MM.1S (cell line): ENCODE measurements at regions not wholly inside any gene's neighbourhood (a gene's known extent, or its start where the extent isn't known, plus 50 kb on each side); places are given as distances from the start of the nearest gene placed in this dataset.

Source experiments
- CTCF ChIP-seq: fragments of 300-600 bp; sonication (generic); IDR thresholded peaks from 2 replicates; pipeline ENCODE4 v1.5.1; 2016; ENCODE audit warnings: antibody characterized with exemption, low read length, mixed read lengths
- EZH2 ChIP-seq: fragments of 300-600 bp; sonication (generic); optimal IDR thresholded peaks from 2 replicates; pipeline ENCODE3; 2017; ENCODE audit warnings: low read depth, mild to moderate bottlenecking, antibody characterized with exemption, low read length, mixed read lengths
- EZH2phosphoT487 ChIP-seq: fragments of 300-600 bp; sonication (generic); IDR thresholded peaks from 2 replicates; pipeline ENCODE4 v1.6.1; 2018; ENCODE audit warnings: antibody characterized with exemption, low read length

- no peak for TF ChIP-seq CTCF
- no peak for TF ChIP-seq EZH2
- TF ChIP-seq EZH2phosphoT487 = no peak
These were observed 214.1 kb downstream of the SEC14L1 start for GRCh38 chr17:77354670-77355455.
